ENCODE measurements at regions not wholly inside any gene's neighbourhood (a gene's known extent, or its start where the extent isn't known, plus 50 kb on each side); places are given as distances from the start of the nearest gene placed in this dataset.

DNA sequence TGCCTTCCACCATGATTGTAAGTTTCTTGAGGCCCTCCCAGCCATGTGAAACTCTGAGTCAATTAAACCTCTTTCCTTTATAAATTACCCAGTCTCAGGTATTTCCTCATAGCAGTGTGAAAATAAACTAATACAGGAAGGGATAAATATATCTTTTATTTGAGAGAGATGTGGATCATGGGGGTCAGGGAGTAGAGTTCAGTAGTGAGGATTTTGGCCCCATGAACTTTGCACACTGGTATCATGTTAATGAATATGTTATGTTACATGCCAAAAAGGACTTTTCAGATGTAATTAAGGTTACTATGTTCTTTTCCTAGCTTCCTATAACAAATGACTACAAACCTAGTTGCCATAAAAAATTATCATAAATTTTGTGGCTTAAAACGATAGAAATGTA lies 1393.7 kb downstream of the DSC3 start:
- no peak for DNase-seq (ENCODE audit: low read depth in 2 of 2)
- H3K4me3 ChIP-seq (replicated peaks in 1 of 2; ENCODE audit: low read depth in 2 of 2, low read length in 2 of 2): no peak overlapping the region
- TF ChIP-seq, protein P1, sequence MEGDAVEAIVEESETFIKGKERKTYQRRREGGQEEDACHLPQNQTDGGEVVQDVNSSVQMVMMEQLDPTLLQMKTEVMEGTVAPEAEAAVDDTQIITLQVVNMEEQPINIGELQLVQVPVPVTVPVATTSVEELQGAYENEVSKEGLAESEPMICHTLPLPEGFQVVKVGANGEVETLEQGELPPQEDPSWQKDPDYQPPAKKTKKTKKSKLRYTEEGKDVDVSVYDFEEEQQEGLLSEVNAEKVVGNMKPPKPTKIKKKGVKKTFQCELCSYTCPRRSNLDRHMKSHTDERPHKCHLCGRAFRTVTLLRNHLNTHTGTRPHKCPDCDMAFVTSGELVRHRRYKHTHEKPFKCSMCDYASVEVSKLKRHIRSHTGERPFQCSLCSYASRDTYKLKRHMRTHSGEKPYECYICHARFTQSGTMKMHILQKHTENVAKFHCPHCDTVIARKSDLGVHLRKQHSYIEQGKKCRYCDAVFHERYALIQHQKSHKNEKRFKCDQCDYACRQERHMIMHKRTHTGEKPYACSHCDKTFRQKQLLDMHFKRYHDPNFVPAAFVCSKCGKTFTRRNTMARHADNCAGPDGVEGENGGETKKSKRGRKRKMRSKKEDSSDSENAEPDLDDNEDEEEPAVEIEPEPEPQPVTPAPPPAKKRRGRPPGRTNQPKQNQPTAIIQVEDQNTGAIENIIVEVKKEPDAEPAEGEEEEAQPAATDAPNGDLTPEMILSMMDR (IDR thresholded peaks at IDR 0.05; ENCODE audit: low read depth, low read length): no peak

DNA sequence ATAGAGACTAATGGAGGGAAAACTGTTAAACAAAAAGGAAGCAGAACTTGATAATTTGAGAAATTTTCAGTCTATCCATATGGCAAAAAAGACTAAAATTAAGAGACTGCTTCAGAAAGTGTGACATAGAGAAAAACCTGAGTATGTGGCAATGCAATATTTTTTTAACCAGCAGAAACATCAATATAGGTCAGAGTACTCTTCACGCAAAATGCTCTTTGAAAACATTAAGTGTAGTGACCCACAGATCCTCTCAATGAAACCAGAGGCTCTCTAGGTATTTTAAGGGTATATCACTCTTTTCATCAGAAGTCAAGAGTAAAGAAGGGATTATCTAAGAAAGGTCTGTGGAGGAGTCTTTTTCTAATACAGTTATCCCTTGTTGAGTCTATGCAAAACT lies 1394.8 kb downstream of the DSC3 start:
- TF ChIP-seq, protein P1 (IDR thresholded peaks at IDR 0.05; ENCODE audit: low read depth, low read length): no peak
- H3K4me3 ChIP-seq (replicated peaks in 1 of 2; ENCODE audit: low read depth in 2 of 2, low read length in 2 of 2): no peak overlapping the region
- DNase-seq (ENCODE audit: low read depth in 2 of 2): no peak

DNA sequence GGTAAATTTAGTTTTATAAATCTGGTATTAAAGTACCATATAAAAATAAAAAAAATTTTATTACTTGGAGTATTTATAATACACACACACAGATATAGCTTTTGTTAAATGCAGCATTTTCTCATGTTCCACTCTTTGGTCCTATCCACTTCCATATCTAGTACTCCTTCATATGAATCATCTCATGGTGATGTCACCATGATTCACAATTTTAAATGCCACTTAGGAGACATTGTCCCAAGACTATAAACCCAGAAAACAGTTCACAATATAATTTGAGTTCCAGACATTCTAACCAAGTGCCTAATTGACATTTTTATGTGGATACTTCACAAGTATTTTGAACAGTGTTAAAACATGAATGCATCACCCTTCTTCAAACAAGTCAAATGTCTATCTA lies 1398.3 kb downstream of the DSC3 start:
- peak in 1 of 2 donors; percentile 75 for DNase-seq (ENCODE audit: low read depth in 2 of 2)
- H3K4me3 ChIP-seq (replicated peaks in 1 of 2; ENCODE audit: low read depth in 2 of 2, low read length in 2 of 2): no peak overlapping the region
- TF ChIP-seq, protein P1 (IDR thresholded peaks at IDR 0.05; ENCODE audit: low read depth, low read length): no peak

DNA sequence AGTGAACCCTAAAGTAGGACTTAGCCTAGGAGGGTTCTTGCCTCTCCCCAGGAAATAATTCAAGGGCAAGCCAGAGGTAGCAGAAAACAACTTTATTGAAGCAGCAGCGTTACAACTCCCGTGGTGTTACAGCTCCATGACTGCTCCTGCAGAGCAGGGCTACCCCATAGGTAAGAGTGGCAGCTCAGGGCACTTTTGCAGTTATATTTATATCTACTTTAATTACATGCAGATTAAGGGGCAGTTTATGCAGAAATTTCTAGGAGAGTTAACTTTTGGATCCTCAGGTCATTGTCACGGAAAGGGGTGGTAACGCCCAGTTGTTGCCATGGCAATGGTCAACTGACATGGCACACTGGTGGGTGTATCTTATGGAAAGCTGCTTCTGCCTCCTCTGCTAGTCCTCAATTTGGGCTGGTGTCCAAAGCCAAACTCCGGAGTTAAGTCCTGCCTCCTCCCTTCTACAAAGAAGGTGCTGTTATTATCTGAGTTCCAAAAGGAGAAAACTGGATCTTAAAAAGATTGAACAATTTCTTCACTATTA lies 1413.0 kb downstream of the DSC3 start:
- TF ChIP-seq, protein P1 (IDR thresholded peaks at IDR 0.05; ENCODE audit: low read depth, low read length): no peak
- no peak for DNase-seq (ENCODE audit: low read depth in 2 of 2)
- H3K4me3 ChIP-seq (replicated peaks in 1 of 2; ENCODE audit: low read depth in 2 of 2, low read length in 2 of 2): no peak overlapping the region

DNA sequence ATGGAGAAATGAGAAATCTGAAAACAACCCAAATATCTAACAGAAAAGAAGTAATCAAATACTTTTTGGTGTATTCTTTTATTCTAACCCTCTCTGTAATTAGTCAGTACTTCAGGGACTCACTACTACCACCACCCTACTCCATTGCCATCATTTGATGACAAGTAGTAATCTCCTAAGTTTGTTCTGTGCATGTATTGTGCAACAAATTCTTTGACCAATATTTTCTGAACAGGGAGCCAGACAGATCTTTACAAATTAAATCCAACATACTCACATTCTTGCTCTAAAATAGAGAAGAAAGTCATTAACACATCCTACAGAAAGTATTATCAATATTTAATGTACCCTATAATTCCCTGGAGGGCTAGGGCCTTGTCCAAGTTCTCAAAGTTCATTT lies 1416.4 kb downstream of the DSC3 start:
- DNase-seq (ENCODE audit: low read depth in 2 of 2): no peak
- H3K4me3 ChIP-seq (replicated peaks in 1 of 2; ENCODE audit: low read depth in 2 of 2, low read length in 2 of 2): no peak overlapping the region
- TF ChIP-seq, protein P1 (IDR thresholded peaks at IDR 0.05; ENCODE audit: low read depth, low read length): no peak

DNA sequence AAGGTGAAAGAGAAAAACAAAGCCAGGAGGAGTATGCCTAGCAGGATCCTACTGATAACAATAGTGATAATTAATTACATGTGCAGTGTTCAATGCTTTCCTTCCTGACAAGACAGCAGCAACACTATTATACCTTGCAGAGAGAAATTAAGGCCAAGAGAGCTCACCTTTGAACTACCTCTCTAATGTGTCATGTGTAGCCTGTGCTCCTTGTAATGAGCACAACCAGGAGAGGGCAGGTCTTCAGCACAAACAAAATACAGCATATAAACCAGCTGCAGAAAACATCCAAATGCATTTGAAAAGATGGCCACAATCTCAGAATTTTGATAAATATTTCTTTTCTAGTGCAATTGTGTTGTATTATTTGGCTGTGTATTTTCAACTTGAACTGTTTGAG lies 1425.7 kb downstream of the DSC3 start:
- TF ChIP-seq, protein P1 (IDR thresholded peaks at IDR 0.05; ENCODE audit: low read depth, low read length): no peak
- no peak overlapping the region for H3K4me3 ChIP-seq (replicated peaks in 1 of 2; ENCODE audit: low read depth in 2 of 2, low read length in 2 of 2)
- no peak for DNase-seq (ENCODE audit: low read depth in 2 of 2)

DNA sequence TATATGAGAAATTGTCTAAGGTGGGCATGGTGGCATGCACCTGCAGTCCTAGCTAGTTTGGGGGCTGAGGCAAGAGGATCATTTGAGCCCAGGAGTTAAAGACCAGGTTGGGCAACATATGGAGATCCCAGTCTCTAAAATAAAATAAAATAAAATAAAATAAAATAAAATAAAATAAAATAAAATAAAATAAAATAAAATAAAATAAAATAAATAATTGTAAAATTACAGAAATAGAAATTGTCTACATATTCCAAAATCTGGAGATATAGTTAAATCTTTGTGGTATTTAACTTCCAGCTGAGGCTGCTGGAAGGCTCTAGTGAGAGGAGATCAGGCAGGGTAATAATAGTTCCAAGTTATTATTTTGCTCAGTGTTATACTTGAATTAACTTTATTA lies 1432.1 kb upstream of the CDH2 start:
- TF ChIP-seq, protein P1 (IDR thresholded peaks at IDR 0.05; ENCODE audit: low read depth, low read length): no peak
- DNase-seq (ENCODE audit: low read depth in 2 of 2): no peak
- no peak overlapping the region for H3K4me3 ChIP-seq (replicated peaks in 1 of 2; ENCODE audit: low read depth in 2 of 2, low read length in 2 of 2)
